GM13977 (cell line): ENCODE measurements at regions not wholly inside any gene's neighbourhood (a gene's known extent, or its start where the extent isn't known, plus 50 kb on each side); places are given as distances from the start of the nearest gene placed in this dataset.

Source experiments
- DNase-seq: peaks from one replicate; pipeline ENCODE4 v3.0.0; 2012; ENCODE audit warnings: low spot score
- CTCF ChIP-seq: IDR thresholded peaks from 2 replicates; pipeline ENCODE4 v1.5.1; 2012; ENCODE audit warnings: mild to moderate bottlenecking, control low read depth; ENCODE audit not compliant: insufficient read depth; ENCODE audit errors: extremely low read depth, missing control alignments
- in situ Hi-C: fragments of 300-500 bp; cut with MboI; formaldehyde crosslinking; loops from one replicate; pipeline ENCODE4 v1.12.0; 2022; ENCODE audit warnings: low sequenced_read_pairs, low pct_unique_long_range_greater_than_20kb, mixed read lengths, inconsistent platforms; ENCODE audit not compliant: unreplicated experiment

- in situ Hi-C loops, result no loop called here
- TF ChIP-seq CTCF, result no peak
- no peak for DNase-seq
These were observed 157.5 kb upstream of the SHB start for GRCh38 chr9:38226491-38226951.

DNA sequence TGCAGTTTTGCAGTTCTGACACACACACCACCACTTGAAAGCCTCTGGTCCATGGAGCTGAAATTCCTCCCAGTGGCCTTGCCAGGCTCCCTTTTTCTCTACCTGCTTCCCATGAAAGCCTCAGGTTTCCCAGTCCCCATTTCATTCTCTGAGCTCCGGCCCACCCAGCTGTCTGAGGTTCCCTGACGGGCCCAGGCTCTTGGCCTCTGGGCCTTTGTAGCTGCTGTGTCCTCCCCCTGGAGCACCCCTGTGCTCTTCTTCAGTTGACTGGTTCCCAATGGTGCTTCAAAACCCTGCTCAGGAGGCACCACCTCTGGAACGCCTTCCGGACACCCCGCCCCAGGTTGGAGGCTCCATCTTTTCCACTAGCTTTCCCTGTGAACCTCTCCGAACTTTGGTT is 155.9 kb upstream of the SHB start:
- no peak for TF ChIP-seq CTCF
- DNase-seq, result no peak
- in situ Hi-C loops, result no loop called here

DNA sequence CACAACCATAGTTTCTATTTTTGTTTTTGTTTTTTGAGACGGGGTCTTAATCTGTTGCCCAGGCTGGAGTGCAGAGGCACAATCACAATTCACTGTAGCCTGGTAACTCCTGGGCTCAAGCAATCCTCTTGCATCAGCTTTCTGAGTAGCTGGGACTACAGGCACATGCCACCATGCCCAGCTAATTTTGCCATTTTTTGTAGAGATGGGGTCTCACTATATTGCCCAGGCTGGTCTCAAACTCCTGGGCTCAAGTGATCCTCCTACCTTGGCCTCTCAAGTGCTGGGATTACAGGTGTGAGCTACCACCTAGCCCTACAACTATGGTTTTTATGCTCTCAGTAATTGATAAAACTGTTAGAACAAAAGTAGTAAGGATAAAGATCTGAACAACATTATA is 147.5 kb upstream of the SHB start:
- in situ Hi-C loops, result no loop called here
- no peak for DNase-seq
- TF ChIP-seq CTCF, result no peak

DNA sequence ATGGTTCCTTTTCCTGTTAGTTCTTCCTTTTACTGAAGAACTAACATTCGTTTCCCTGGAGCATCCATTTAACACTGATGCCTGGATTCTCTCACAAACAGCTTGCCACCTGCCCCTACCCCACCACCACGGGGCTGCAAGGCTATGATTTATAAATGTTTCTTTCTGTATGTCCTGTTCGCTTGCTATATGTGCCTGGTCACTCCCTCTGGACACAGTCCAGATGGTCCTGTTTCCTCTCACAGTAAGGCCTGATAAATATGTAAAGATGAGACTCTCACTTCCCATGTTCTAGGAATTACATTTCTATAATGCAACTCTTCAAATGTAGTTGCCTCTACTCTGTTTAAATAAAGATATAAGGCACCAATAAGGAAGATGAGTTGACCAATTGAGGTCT is 146.4 kb upstream of the SHB start:
- no peak for TF ChIP-seq CTCF
- no peak for DNase-seq
- in situ Hi-C loops, result no loop called here

DNA sequence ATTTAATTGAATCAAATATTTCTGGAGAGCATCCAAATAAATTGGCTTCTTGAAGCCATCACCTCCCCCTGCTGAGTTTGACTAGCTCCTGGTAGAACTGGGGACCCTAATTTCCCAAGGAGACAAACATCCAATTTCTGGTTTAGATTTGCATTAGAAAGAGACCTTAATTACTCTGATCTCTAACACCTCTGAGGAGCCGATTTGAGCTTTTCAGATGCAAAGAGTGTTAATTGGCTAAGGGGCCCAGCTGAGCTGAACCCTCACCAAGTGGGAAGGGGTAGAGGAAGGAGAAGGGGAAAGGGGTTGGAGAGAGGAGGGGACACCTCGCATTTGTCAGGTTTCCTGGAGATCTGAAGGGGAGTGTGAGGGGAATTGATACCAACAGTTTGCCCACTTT is 145.4 kb upstream of the SHB start:
- in situ Hi-C loops, result no loop called here
- no peak for TF ChIP-seq CTCF
- no peak for DNase-seq

GRCh38 chr9:38213631-38214299 is 144.7 kb upstream of the SHB start:
- TF ChIP-seq CTCF, result no peak
- in situ Hi-C loops, result no loop called here

GRCh38 chr9:38212016-38212415 is 143.0 kb upstream of the SHB start:
- no peak for TF ChIP-seq CTCF
- in situ Hi-C loops, result no loop called here
- no peak for DNase-seq

More at GRCh38 chr9:38213631-38214299, 144.7 kb upstream of the SHB start:
- DNase-seq, result no peak
